ENCODE measurements at regions not wholly inside any gene's neighbourhood (a gene's known extent, or its start where the extent isn't known, plus 50 kb on each side); places are given as distances from the start of the nearest gene placed in this dataset.

DNA sequence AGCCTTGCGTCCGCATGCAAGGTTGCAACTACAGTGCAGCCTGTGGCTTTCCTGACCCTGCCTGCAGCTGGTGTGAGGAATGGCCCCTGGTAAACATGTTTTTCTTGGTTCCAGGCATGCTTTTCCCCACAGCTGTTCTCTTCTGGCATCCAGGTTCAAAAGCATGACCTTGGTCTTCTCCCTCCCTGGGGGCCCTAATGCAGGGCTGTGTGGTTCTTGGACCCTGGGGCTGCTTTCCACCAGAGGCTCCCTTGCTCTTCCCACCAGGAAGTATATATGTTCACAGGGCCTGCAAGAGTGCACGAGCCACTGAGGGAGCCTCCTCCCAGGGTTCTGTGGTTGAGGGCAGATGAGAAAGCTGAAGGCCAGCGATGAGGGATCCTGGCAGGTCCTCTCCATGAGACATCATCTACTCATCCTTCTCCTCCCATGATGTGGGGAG is 125.9 kb downstream of the BCL2L11 start:
- H3K4me3 ChIP-seq = no peak overlapping the region
- no peaks in the 10 kb centered on the region for H4K20me1 ChIP-seq (ENCODE audit: insufficient read depth)
- 0 out of 2 replicates have a peak, but pooled peaks cover 4% of the 10 kb centered on the region for H3K36me3 ChIP-seq (ENCODE audit: low read depth)
- no peak overlapping the region for H3K27ac ChIP-seq
- WGBS, 2 experiments (ENCODE audit: low coverage in 1 of 2, low lambda C conversion rate in 2 of 2, missing lambda C conversion rate in 2 of 2) = 77 to 78% methylated on average over 4 of the region's 4 CpGs
- no peaks in the 10 kb centered on the region for H3K27me3 ChIP-seq (replicated peaks; ENCODE audit: insufficient read depth)
- H3K9me2 ChIP-seq (ENCODE audit: insufficient read depth) = no peaks in the 10 kb centered on the region
- in situ Hi-C loops (cut with MboI) = no loop called here
- no peaks in the 10 kb centered on the region; the same call in 1 of the 2 replicates for H3K4me1 ChIP-seq (ENCODE audit: insufficient read depth)
- H2AFZ ChIP-seq = no peak overlapping the region
- TF ChIP-seq EZH2 (IDR thresholded peaks at IDR 0.05; ENCODE audit: insufficient read depth, poor library complexity, severe bottlenecking) (no peak), EZH2phosphoT487 (IDR thresholded peaks at IDR 0.05; ENCODE audit: insufficient read depth, low read depth) (no peak)
- no peak overlapping the region for H3K4me2 ChIP-seq (ENCODE audit: unreplicated experiment)
- peaks cover 21% of the 10 kb centered on the region for H3K79me2 ChIP-seq (ENCODE audit: insufficient read depth)
- H3K9me3 ChIP-seq (ENCODE audit: low read depth) = no peaks in the 10 kb centered on the region
- peaks cover 7% of the 10 kb centered on the region for H3F3A ChIP-seq (ENCODE audit: insufficient read depth)
- no peak overlapping the region for H3K9ac ChIP-seq
- peak; percentile 65 for DNase-seq

DNA sequence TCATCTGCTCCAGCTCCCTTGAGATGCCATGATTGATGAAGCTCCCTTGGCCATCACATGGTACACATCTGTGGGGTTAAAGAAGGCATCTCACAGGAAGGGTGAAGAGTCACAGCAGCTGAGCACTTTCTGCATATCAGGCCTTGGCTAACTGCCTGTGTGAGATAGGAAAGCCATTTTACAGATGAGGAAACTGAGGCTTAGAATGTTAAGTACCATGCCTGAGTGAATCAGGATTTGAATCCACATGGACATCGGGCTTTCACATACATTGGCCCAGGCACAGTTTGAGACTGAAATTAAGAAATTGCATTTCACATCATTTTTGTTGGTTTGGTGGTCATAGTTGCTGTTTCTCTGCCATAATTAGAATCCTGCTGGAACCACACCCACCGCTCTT is 126.8 kb downstream of the BCL2L11 start:
- Histone ChIP-seq H3K9me3 (ENCODE audit: low read depth) (no peaks in the 10 kb centered on the region), H3K27me3 (replicated peaks; ENCODE audit: insufficient read depth) (no peaks in the 10 kb centered on the region), H4K20me1 (ENCODE audit: insufficient read depth) (no peaks in the 10 kb centered on the region), H3K9me2 (ENCODE audit: insufficient read depth) (no peaks in the 10 kb centered on the region), H3K36me3 (ENCODE audit: low read depth) (0 out of 2 replicates have a peak, but pooled peaks cover 4% of the 10 kb centered on the region), H3F3A (ENCODE audit: insufficient read depth) (peaks cover 7% of the 10 kb centered on the region), H2AFZ (no peak overlapping the region), H3K4me3 (no peak overlapping the region), H3K4me1 (ENCODE audit: insufficient read depth) (no peaks in the 10 kb centered on the region; the same call in 1 of the 2 replicates), H3K79me2 (ENCODE audit: insufficient read depth) (peaks cover 30% of the 10 kb centered on the region), H3K9ac (no peak overlapping the region), H3K27ac (no peak overlapping the region), H3K4me2 (ENCODE audit: unreplicated experiment) (no peak overlapping the region)
- WGBS, 2 experiments (ENCODE audit: low coverage in 1 of 2, low lambda C conversion rate in 2 of 2, missing lambda C conversion rate in 2 of 2) = 100% methylated on average over 2 of the region's 2 CpGs
- TF ChIP-seq EZH2 (IDR thresholded peaks at IDR 0.05; ENCODE audit: insufficient read depth, poor library complexity, severe bottlenecking) (no peak), EZH2phosphoT487 (IDR thresholded peaks at IDR 0.05; ENCODE audit: insufficient read depth, low read depth) (no peak)
- no peak for DNase-seq
- in situ Hi-C loops (cut with MboI) = no loop called here

DNA sequence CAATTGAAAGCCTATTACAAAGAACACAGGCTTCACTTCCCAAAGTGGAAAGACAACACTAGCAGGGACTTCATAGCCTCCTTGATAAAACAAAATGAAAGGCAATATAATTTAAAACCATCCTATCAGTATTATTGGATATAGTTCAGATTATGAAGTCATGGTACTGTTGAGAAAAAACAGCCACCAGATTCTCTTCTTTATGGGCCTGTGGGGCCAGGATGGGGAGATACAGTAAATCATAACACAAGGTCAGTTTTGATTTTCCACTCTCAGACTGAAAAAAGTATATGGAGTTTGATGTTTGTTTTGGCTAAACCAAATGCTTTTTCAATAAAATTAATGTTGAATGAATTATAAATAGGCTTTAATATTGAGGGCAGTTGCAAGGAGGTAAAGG is 129.1 kb downstream of the BCL2L11 start:
- Histone ChIP-seq H3F3A (ENCODE audit: insufficient read depth) (peaks cover 7% of the 10 kb centered on the region), H3K27me3 (replicated peaks; ENCODE audit: insufficient read depth) (no peaks in the 10 kb centered on the region), H3K9ac (no peak overlapping the region), H4K20me1 (ENCODE audit: insufficient read depth) (no peaks in the 10 kb centered on the region), H3K27ac (no peak overlapping the region), H3K4me1 (ENCODE audit: insufficient read depth) (no peaks in the 10 kb centered on the region; the same call in 1 of the 2 replicates), H3K4me3 (no peak overlapping the region), H3K9me3 (ENCODE audit: low read depth) (no peaks in the 10 kb centered on the region), H3K36me3 (ENCODE audit: low read depth) (0 out of 2 replicates have a peak, but pooled peaks cover 4% of the 10 kb centered on the region), H3K4me2 (ENCODE audit: unreplicated experiment) (no peak overlapping the region), H3K79me2 (ENCODE audit: insufficient read depth) (peaks cover 34% of the 10 kb centered on the region), H3K9me2 (ENCODE audit: insufficient read depth) (no peaks in the 10 kb centered on the region), H2AFZ (no peak overlapping the region)
- in situ Hi-C loops (cut with MboI) = no loop called here
- no peak for TF ChIP-seq EZH2 (IDR thresholded peaks at IDR 0.05; ENCODE audit: insufficient read depth, poor library complexity, severe bottlenecking)
- no peak for TF ChIP-seq EZH2phosphoT487 (IDR thresholded peaks at IDR 0.05; ENCODE audit: insufficient read depth, low read depth)
- no peak for DNase-seq

DNA sequence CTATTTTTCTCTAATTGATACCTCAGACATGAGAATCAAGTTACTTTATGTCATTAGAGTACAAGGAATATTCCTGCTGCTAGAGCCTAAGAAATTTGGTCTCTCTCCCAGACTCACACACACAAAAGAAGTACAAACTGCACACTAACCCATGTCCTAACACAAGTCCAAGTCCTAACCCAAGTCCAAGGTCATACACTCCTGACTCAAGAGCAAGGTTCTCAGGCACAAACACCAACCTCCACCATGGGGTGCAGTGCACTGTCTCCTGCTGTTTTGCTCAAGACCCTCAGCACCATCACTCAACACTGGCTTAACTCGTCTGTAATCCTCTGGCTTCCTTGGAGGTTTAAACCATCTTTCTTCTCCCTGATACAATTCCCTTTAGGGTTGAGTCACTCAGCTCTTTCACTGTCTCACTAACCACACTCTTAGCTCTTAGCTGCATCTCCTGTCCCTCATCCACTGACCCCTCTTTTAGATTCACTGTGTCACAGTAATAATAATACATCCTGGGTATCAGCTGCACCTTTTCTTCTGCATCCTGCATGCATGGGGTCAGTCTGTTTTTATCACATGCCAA is 129.8 kb downstream of the BCL2L11 start:
- no peaks in the 10 kb centered on the region for H3K27me3 ChIP-seq (replicated peaks; ENCODE audit: insufficient read depth)
- no peaks in the 10 kb centered on the region for H4K20me1 ChIP-seq (ENCODE audit: insufficient read depth)
- peak; percentile 38 for DNase-seq
- H3K79me2 ChIP-seq (ENCODE audit: insufficient read depth) = peaks cover 34% of the 10 kb centered on the region
- TF ChIP-seq EZH2 (IDR thresholded peaks at IDR 0.05; ENCODE audit: insufficient read depth, poor library complexity, severe bottlenecking) = no peak
- TF ChIP-seq EZH2phosphoT487 (IDR thresholded peaks at IDR 0.05; ENCODE audit: insufficient read depth, low read depth) = no peak
- H2AFZ ChIP-seq = no peak overlapping the region
- H3K27ac ChIP-seq = no peak overlapping the region
- no peaks in the 10 kb centered on the region for H3K9me2 ChIP-seq (ENCODE audit: insufficient read depth)
- in situ Hi-C loops (cut with MboI) = no loop called here
- peaks cover 7% of the 10 kb centered on the region for H3F3A ChIP-seq (ENCODE audit: insufficient read depth)
- no peak overlapping the region for H3K4me2 ChIP-seq (ENCODE audit: unreplicated experiment)
- no peaks in the 10 kb centered on the region; the same call in 1 of the 2 replicates for H3K4me1 ChIP-seq (ENCODE audit: insufficient read depth)
- no peaks in the 10 kb centered on the region for H3K9me3 ChIP-seq (ENCODE audit: low read depth)
- H3K36me3 ChIP-seq (ENCODE audit: low read depth) = 0 out of 2 replicates have a peak, but pooled peaks cover 4% of the 10 kb centered on the region
- WGBS, 2 experiments (ENCODE audit: low coverage in 1 of 2, low lambda C conversion rate in 2 of 2, missing lambda C conversion rate in 2 of 2) = 55 to 82% methylated on average over 1 of the region's 1 CpG
- no peak overlapping the region for H3K4me3 ChIP-seq
- no peak overlapping the region for H3K9ac ChIP-seq

Measured in GM23248 (cell line).